ENCODE measurements at regions not wholly inside any gene's neighbourhood (a gene's known extent, or its start where the extent isn't known, plus 50 kb on each side); places are given as distances from the start of the nearest gene placed in this dataset.

DNA sequence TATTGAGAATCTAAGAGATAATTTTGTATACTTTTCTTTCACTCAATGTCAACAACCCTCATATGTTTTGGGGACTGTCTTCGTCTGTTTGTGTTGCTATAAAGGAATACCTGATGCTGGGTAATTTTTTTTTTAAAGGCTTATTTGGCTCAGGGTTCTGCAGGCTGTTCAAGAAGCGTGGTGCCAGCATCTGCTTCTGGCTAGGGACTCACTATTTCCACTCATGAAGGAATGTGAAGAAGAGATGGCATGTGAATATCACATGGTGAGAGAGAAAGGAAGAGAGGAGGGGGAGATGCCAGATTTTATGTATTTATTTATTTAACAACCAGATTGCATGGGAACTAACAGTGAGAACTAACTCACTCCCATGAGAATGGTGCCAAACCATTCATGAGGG, 827.4 kb upstream of the PHF14 start:
- DNase-seq (no peak), ATAC-seq (ENCODE audit: insufficient read depth, low read depth) (no peak)
- Histone ChIP-seq H4K20me1 (ENCODE audit: insufficient read depth, low read length) (no peaks in the 10 kb centered on the region), H3K4me3 (ENCODE audit: low read depth in 1 of 2, low read length in 2 of 2) (no peak overlapping the region), H3K36me3 (ENCODE audit: insufficient read depth, low read length) (no peaks in the 10 kb centered on the region), H2AFZ (ENCODE audit: low read depth, low read length) (no peak overlapping the region), H3K9me3 (ENCODE audit: insufficient read depth, low read length, severe bottlenecking) (no peaks in the 10 kb centered on the region), H3K4me1 (ENCODE audit: insufficient read depth, low read length) (no peaks in the 10 kb centered on the region), H3K27ac (ENCODE audit: low read length) (no peak overlapping the region), H3K9ac (ENCODE audit: low read depth, low read length) (no peak overlapping the region), H3K4me2 (ENCODE audit: insufficient read depth, low read length) (no peak overlapping the region), H3K27me3 (ENCODE audit: insufficient read depth, low read length, poor library complexity) (no peaks in the 10 kb centered on the region), H3K79me2 (ENCODE audit: insufficient read depth, low read length) (no peaks in the 10 kb centered on the region)
- TF ChIP-seq EZH2 (IDR thresholded peaks at IDR 0.05; ENCODE audit: borderline replicate concordance, low read depth, low read length, severe bottlenecking): no peak
- TF ChIP-seq, protein P1, sequence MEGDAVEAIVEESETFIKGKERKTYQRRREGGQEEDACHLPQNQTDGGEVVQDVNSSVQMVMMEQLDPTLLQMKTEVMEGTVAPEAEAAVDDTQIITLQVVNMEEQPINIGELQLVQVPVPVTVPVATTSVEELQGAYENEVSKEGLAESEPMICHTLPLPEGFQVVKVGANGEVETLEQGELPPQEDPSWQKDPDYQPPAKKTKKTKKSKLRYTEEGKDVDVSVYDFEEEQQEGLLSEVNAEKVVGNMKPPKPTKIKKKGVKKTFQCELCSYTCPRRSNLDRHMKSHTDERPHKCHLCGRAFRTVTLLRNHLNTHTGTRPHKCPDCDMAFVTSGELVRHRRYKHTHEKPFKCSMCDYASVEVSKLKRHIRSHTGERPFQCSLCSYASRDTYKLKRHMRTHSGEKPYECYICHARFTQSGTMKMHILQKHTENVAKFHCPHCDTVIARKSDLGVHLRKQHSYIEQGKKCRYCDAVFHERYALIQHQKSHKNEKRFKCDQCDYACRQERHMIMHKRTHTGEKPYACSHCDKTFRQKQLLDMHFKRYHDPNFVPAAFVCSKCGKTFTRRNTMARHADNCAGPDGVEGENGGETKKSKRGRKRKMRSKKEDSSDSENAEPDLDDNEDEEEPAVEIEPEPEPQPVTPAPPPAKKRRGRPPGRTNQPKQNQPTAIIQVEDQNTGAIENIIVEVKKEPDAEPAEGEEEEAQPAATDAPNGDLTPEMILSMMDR (IDR thresholded peaks at IDR 0.05; ENCODE audit: borderline replicate concordance, extremely low read depth, low read length, poor library complexity, severe bottlenecking): no peak

DNA sequence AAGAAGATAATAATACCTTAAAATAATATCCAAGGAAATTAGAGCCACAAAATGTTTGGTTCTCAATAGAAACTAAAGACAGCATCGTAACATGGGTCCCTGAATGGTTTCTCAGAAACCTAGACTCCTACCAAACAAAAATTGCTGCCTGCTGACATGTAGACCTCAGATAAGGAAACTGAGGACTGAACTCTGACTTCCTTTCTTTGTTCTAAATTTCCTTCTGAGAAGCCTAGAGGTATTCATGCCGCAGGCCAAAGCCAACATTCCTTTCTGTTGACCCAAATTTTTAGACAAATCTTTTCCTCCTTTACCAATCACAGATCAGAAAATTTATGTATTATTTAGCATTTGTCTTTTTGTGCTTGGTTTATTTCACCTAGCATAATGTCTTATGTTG, 816.7 kb upstream of the PHF14 start:
- DNase-seq (no peak), ATAC-seq (ENCODE audit: insufficient read depth, low read depth) (no peak)
- Histone ChIP-seq H4K20me1 (ENCODE audit: insufficient read depth, low read length) (no peaks in the 10 kb centered on the region), H3K36me3 (ENCODE audit: insufficient read depth, low read length) (no peaks in the 10 kb centered on the region), H3K9me3 (ENCODE audit: insufficient read depth, low read length, severe bottlenecking) (no peaks in the 10 kb centered on the region), H3K9ac (ENCODE audit: low read depth, low read length) (no peak overlapping the region), H3K27ac (ENCODE audit: low read length) (no peak overlapping the region), H3K4me3 (ENCODE audit: low read depth in 1 of 2, low read length in 2 of 2) (no peak overlapping the region), H3K4me2 (ENCODE audit: insufficient read depth, low read length) (no peak overlapping the region), H3K4me1 (ENCODE audit: insufficient read depth, low read length) (no peaks in the 10 kb centered on the region), H2AFZ (ENCODE audit: low read depth, low read length) (no peak overlapping the region), H3K79me2 (ENCODE audit: insufficient read depth, low read length) (no peaks in the 10 kb centered on the region), H3K27me3 (ENCODE audit: insufficient read depth, low read length, poor library complexity) (no peaks in the 10 kb centered on the region)
- TF ChIP-seq, protein P1 (IDR thresholded peaks at IDR 0.05; ENCODE audit: borderline replicate concordance, extremely low read depth, low read length, poor library complexity, severe bottlenecking): no peak
- no peak for TF ChIP-seq EZH2 (IDR thresholded peaks at IDR 0.05; ENCODE audit: borderline replicate concordance, low read depth, low read length, severe bottlenecking)

DNA sequence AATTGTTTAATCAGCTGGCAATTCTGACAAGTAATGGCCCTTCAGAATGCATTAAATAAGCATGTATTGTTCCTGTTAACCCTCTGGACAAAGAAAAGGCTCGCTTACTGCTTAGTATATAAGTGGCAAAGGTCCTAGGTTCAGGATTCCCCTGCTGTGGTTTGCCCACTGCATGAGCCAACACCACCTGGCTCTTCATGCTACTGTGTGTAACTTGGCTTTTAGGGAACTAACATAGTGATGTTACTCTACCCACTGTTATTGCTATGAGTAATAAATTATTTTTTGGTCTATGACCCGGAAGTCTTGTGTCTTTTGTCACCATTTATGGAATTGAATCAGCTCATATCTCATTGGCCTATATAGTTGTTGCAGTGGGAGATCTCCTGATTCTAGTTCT, 791.7 kb upstream of the PHF14 start:
- Histone ChIP-seq H3K79me2 (ENCODE audit: insufficient read depth, low read length) (no peaks in the 10 kb centered on the region), H3K9me3 (ENCODE audit: insufficient read depth, low read length, severe bottlenecking) (no peaks in the 10 kb centered on the region), H2AFZ (ENCODE audit: low read depth, low read length) (no peak overlapping the region), H3K9ac (ENCODE audit: low read depth, low read length) (no peak overlapping the region), H3K4me1 (ENCODE audit: insufficient read depth, low read length) (no peaks in the 10 kb centered on the region), H3K4me2 (ENCODE audit: insufficient read depth, low read length) (no peak overlapping the region), H3K27me3 (ENCODE audit: insufficient read depth, low read length, poor library complexity) (no peaks in the 10 kb centered on the region), H3K36me3 (ENCODE audit: insufficient read depth, low read length) (no peaks in the 10 kb centered on the region), H3K27ac (ENCODE audit: low read length) (no peak overlapping the region), H3K4me3 (ENCODE audit: low read depth in 1 of 2, low read length in 2 of 2) (no peak overlapping the region), H4K20me1 (ENCODE audit: insufficient read depth, low read length) (no peaks in the 10 kb centered on the region)
- DNase-seq: no peak
- TF ChIP-seq, protein P1 (IDR thresholded peaks at IDR 0.05; ENCODE audit: borderline replicate concordance, extremely low read depth, low read length, poor library complexity, severe bottlenecking): no peak
- no peak for TF ChIP-seq EZH2 (IDR thresholded peaks at IDR 0.05; ENCODE audit: borderline replicate concordance, low read depth, low read length, severe bottlenecking)
- no peak for ATAC-seq (ENCODE audit: insufficient read depth, low read depth)

DNA sequence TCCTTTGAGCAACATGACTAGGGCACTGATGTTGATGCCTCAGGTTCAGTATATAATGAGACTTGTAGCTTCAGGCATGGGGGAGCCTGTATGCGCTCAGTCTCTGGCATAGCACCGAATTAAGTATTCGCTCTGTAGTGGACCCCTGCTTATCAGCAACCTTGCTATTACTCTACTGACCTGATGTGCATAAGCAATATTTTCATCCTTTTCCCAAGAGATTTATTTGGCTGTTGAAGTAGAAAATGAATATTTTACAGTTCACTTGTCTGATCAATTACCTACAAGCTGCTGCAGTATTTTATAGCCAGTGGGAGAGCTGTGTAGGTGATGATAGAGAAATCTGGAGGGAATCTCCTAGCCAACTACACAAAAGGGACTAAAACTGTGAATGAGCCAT, 781.6 kb upstream of the PHF14 start:
- Histone ChIP-seq H3K36me3 (ENCODE audit: insufficient read depth, low read length) (no peaks in the 10 kb centered on the region), H2AFZ (ENCODE audit: low read depth, low read length) (no peak overlapping the region), H3K9ac (ENCODE audit: low read depth, low read length) (no peak overlapping the region), H3K9me3 (ENCODE audit: insufficient read depth, low read length, severe bottlenecking) (no peaks in the 10 kb centered on the region), H3K4me2 (ENCODE audit: insufficient read depth, low read length) (no peak overlapping the region), H3K79me2 (ENCODE audit: insufficient read depth, low read length) (no peaks in the 10 kb centered on the region), H3K27me3 (ENCODE audit: insufficient read depth, low read length, poor library complexity) (no peaks in the 10 kb centered on the region), H3K4me1 (ENCODE audit: insufficient read depth, low read length) (no peaks in the 10 kb centered on the region), H3K27ac (ENCODE audit: low read length) (no peak overlapping the region), H3K4me3 (ENCODE audit: low read depth in 1 of 2, low read length in 2 of 2) (no peak overlapping the region), H4K20me1 (ENCODE audit: insufficient read depth, low read length) (no peaks in the 10 kb centered on the region)
- TF ChIP-seq, protein P1 (IDR thresholded peaks at IDR 0.05; ENCODE audit: borderline replicate concordance, extremely low read depth, low read length, poor library complexity, severe bottlenecking): no peak
- TF ChIP-seq EZH2 (IDR thresholded peaks at IDR 0.05; ENCODE audit: borderline replicate concordance, low read depth, low read length, severe bottlenecking): no peak
- DNase-seq (no peak), ATAC-seq (ENCODE audit: insufficient read depth, low read depth) (no peak)
